SK-N-SH (cell line): ENCODE measurements at regions not wholly inside any gene's neighbourhood (a gene's known extent, or its start where the extent isn't known, plus 50 kb on each side); places are given as distances from the start of the nearest gene placed in this dataset.

Experiments used
- CTCF ChIA-PET: fragments of 300-600, 350-600 bp; formaldehyde crosslinking; extraction: SDS; loops from one replicate; lab custom pipeline; 2021; lab: Yijun Ruan, JAX
- POLR2A ChIA-PET: fragments of 350-600 bp; sonication (Branson Sonifier 250); formaldehyde crosslinking; extraction: SDS; loops from one replicate; lab custom pipeline; 2020; ENCODE audit warnings: antibody characterized with exemption, inconsistent platforms; lab: Yijun Ruan, JAX
- DNase-seq: peaks from one replicate; pipeline ENCODE4 v3.0.0; 2012
- H2AFZ ChIP-seq: fragments of 200-600 bp; sonication (generic); 2 replicates; pipeline ENCODE4 v1.8.1; 2016; ENCODE audit warnings: antibody characterized with exemption, mild to moderate bottlenecking, low read depth
- H3F3A ChIP-seq: fragments of 200-600 bp; sonication (generic); replicated peaks from 2 replicates; pipeline ENCODE3; 2016; ENCODE audit warnings: antibody characterized with exemption, mild to moderate bottlenecking; ENCODE audit not compliant: insufficient read depth
- H3K27ac ChIP-seq, 2 experiments: fragments of 200-500 bp in 1 of 2; fragments of 200-600 bp in 1 of 2; sonication (Bioruptor generic) in 1 of 2; sonication (generic), shearing (Covaris generic) in 1 of 2; 2 replicates each; pipeline versions ENCODE4 v1.5.1 to v1.6.1; 2014 to 2016; ENCODE audit warnings: low read depth in 2 of 2, inconsistent platforms in 1 of 2, low read length in 1 of 2, mild to moderate bottlenecking in 1 of 2, mixed read lengths in 1 of 2
- H3K27me3 ChIP-seq: fragments of 200-600 bp; sonication (generic), shearing (Covaris generic); 2 replicates; pipeline ENCODE4 v1.6.1; 2016; ENCODE audit warnings: mixed run types; ENCODE audit not compliant: insufficient read depth
- H3K36me3 ChIP-seq, 2 experiments: fragments of 200-500 bp in 1 of 2; fragments of 200-600 bp in 1 of 2; sonication (Bioruptor generic) in 1 of 2; sonication (generic) in 1 of 2; replicated peaks in 1 of 2; 2 replicates each; pipeline versions ENCODE3 to v1.5.1; 2014 to 2016; ENCODE audit warnings: low read length in 1 of 2, mild to moderate bottlenecking in 1 of 2; ENCODE audit not compliant: insufficient read depth in 2 of 2, control insufficient read depth in 1 of 2
- H3K4me1 ChIP-seq, 2 experiments: fragments of 200-500 bp in 1 of 2; fragments of 200-600 bp in 1 of 2; sonication (Bioruptor generic) in 1 of 2; sonication (generic), shearing (Covaris generic) in 1 of 2; 2 replicates each; pipeline versions ENCODE4 v1.5.1 to v1.6.1; 2014 to 2016; ENCODE audit warnings: low read depth in 1 of 2, low read length in 1 of 2, mixed run types in 1 of 2; ENCODE audit not compliant: insufficient read depth in 2 of 2, control insufficient read depth in 1 of 2
- H3K4me2 ChIP-seq: fragments of 200-600 bp; sonication (generic), shearing (Covaris generic); 2 replicates; pipeline ENCODE4 v1.6.1; 2017; ENCODE audit warnings: mixed run types
- H3K4me3 ChIP-seq, 2 experiments: fragments of 200-500 bp in 1 of 2; fragments of 200-600 bp in 1 of 2; sonication (Bioruptor generic) in 1 of 2; sonication (generic), shearing (Covaris generic) in 1 of 2; 2 replicates each; pipeline versions ENCODE4 v1.5.1 to v1.8.1; 2014 to 2016; ENCODE audit warnings: low read depth in 2 of 2, inconsistent platforms in 1 of 2, low read length in 1 of 2, mild to moderate bottlenecking in 1 of 2, mixed read lengths in 1 of 2, moderate library complexity in 1 of 2
- H3K79me2 ChIP-seq: fragments of 200-600 bp; sonication (generic); 2 replicates; pipeline ENCODE4 v1.8.1; 2017; ENCODE audit warnings: mild to moderate bottlenecking; ENCODE audit not compliant: insufficient read depth
- H3K9ac ChIP-seq: fragments of 200-600 bp; sonication (generic); 2 replicates; pipeline ENCODE4 v1.6.1; 2017; ENCODE audit warnings: mixed run types
- H3K9me2 ChIP-seq: fragments of 200-600 bp; sonication (generic); 2 replicates; pipeline ENCODE4 v1.6.1; 2017; ENCODE audit warnings: mixed run types
- H3K9me3 ChIP-seq: fragments of 200-600 bp; sonication (generic); 2 replicates; pipeline ENCODE4 v1.6.1; 2017; ENCODE audit warnings: mixed run types, mild to moderate bottlenecking, moderate library complexity
- H4K20me1 ChIP-seq: fragments of 200-600 bp; sonication (generic); 2 replicates; pipeline ENCODE4 v1.6.1; 2017; ENCODE audit warnings: mild to moderate bottlenecking, mixed run types; ENCODE audit not compliant: insufficient read depth
- CHD2 ChIP-seq: fragments of 150-350 bp; IDR thresholded peaks from 2 replicates; pipeline ENCODE4 v1.6.1; 2018; ENCODE audit warnings: low read length; ENCODE audit not compliant: partially characterized antibody
- ELF1 ChIP-seq: IDR thresholded peaks from 2 replicates; pipeline ENCODE4 v1.4.0; 2012
- EZH2phosphoT487 ChIP-seq: fragments of 200-600 bp; sonication (generic); IDR thresholded peaks from 2 replicates; pipeline ENCODE4 v1.6.1; 2017; ENCODE audit warnings: low read depth, mixed run types, mild to moderate bottlenecking, antibody characterized with exemption, moderate library complexity, borderline replicate concordance
- FOSL2 ChIP-seq: IDR thresholded peaks from 2 replicates; pipeline ENCODE4 v1.4.0; 2012; ENCODE audit warnings: low read depth, mild to moderate bottlenecking, moderate library complexity, borderline replicate concordance
- FOXM1 ChIP-seq: IDR thresholded peaks from 2 replicates; pipeline ENCODE4 v1.4.0; 2012; ENCODE audit warnings: low read depth, mild to moderate bottlenecking
- IRF3 ChIP-seq: fragments of 150-350 bp; IDR thresholded peaks from 2 replicates; pipeline ENCODE4 v1.6.1; 2016; ENCODE audit warnings: mild to moderate bottlenecking, low read depth, low read length
- JUND ChIP-seq: IDR thresholded peaks from 2 replicates; pipeline ENCODE4 v1.4.0; 2012
- NFIC ChIP-seq: IDR thresholded peaks from 2 replicates; pipeline ENCODE4 v1.4.0; 2012; ENCODE audit warnings: borderline replicate concordance
- RCOR1 ChIP-seq: fragments of 150-350 bp; IDR thresholded peaks from 2 replicates; pipeline ENCODE4 v1.6.1; 2017; ENCODE audit warnings: antibody characterized with exemption, low read length
- TCF12 ChIP-seq: IDR thresholded peaks from 2 replicates; pipeline ENCODE4 v1.4.0; 2012
- YY1 ChIP-seq: IDR thresholded peaks from 2 replicates; pipeline ENCODE4 v1.4.0; 2012; ENCODE audit warnings: low read depth, mild to moderate bottlenecking
- WGBS: methylation state at CpG from one replicate; pipeline ENCODE4 v1.1.6; 2017; ENCODE audit warnings: low lambda C conversion rate; 5-methylcytosine and 5-hydroxymethylcytosine counted together
- TF ChIP-seq, protein P1 (sequence below): fragments of 200-600 bp; sonication (generic); IDR thresholded peaks from 2 replicates; pipeline ENCODE4 v1.6.1; 2017; ENCODE audit warnings: antibody characterized with exemption, mild to moderate bottlenecking, moderate library complexity
- TF ChIP-seq, protein P2 (sequence below): IDR thresholded peaks from 2 replicates; pipeline ENCODE4 v1.6.1; 2012; ENCODE audit warnings: mild to moderate bottlenecking, low read depth, low read length, moderate library complexity
- TF ChIP-seq, protein P3 (sequence below): IDR thresholded peaks from 2 replicates; pipeline ENCODE4 v1.4.0; 2012; ENCODE audit warnings: low read depth
- TF ChIP-seq, protein P4 (sequence below): IDR thresholded peaks from 2 replicates; pipeline ENCODE4; 2012
- TF ChIP-seq, protein P5 (sequence below): fragments of 150-350 bp; IDR thresholded peaks from 2 replicates; pipeline ENCODE4 v1.6.1; 2017; ENCODE audit warnings: antibody characterized with exemption, low read length, low read depth, borderline replicate concordance

GRCh38 chr6:65787787-65788186 is 80.8 kb upstream of the EYS start:
- WGBS: 90% methylated on average over 23 of the region's 34 CpGs
- POLR2A ChIA-PET: no interaction called here
- H3K9ac ChIP-seq: no peak overlapping the region

DNA sequence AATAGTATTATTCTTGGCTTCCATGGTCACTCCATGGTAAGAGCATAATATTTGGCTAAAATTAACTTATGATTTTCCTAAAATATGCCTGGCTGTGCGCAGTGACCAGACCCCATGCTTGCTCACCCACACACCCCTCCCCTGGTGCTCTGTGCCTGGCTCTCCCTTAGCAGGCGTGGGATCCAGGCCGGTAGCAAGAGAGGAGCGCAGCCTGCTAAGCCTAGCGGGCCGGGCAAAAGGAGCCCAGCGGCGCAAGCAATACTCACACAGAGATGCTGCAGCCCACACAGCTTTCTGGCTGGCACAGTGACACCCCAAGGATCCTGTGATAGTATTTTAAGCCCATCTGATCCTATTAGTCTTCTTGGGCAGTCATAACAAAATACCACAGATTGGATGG is 79.8 kb upstream of the EYS start:
- Histone ChIP-seq H2AFZ (no peak overlapping the region), H3K9me3 (no peaks in the 10 kb centered on the region), H3K27ac (no peak overlapping the region), H3K4me1 (no peaks in the 10 kb centered on the region), H3K27me3 (no peaks in the 10 kb centered on the region), H3K36me3 (no peaks in the 10 kb centered on the region), H3K9ac (no peak overlapping the region), H3K79me2 (no peaks in the 10 kb centered on the region), H3K4me2 (no peak overlapping the region), H3F3A (no peaks in the 10 kb centered on the region), H3K9me2 (no peaks in the 10 kb centered on the region), H3K4me3 (no peak overlapping the region), H4K20me1 (no peaks in the 10 kb centered on the region)
- ChIA-PET POLR2A (no interaction called here), CTCF (no interaction called here)
- TF ChIP-seq ELF1: no peak
- TF ChIP-seq NFIC: no peak
- TF ChIP-seq, protein P1, sequence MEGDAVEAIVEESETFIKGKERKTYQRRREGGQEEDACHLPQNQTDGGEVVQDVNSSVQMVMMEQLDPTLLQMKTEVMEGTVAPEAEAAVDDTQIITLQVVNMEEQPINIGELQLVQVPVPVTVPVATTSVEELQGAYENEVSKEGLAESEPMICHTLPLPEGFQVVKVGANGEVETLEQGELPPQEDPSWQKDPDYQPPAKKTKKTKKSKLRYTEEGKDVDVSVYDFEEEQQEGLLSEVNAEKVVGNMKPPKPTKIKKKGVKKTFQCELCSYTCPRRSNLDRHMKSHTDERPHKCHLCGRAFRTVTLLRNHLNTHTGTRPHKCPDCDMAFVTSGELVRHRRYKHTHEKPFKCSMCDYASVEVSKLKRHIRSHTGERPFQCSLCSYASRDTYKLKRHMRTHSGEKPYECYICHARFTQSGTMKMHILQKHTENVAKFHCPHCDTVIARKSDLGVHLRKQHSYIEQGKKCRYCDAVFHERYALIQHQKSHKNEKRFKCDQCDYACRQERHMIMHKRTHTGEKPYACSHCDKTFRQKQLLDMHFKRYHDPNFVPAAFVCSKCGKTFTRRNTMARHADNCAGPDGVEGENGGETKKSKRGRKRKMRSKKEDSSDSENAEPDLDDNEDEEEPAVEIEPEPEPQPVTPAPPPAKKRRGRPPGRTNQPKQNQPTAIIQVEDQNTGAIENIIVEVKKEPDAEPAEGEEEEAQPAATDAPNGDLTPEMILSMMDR: no peak
- TF ChIP-seq JUND: no peak
- TF ChIP-seq FOSL2: no peak
- TF ChIP-seq, protein P2, sequence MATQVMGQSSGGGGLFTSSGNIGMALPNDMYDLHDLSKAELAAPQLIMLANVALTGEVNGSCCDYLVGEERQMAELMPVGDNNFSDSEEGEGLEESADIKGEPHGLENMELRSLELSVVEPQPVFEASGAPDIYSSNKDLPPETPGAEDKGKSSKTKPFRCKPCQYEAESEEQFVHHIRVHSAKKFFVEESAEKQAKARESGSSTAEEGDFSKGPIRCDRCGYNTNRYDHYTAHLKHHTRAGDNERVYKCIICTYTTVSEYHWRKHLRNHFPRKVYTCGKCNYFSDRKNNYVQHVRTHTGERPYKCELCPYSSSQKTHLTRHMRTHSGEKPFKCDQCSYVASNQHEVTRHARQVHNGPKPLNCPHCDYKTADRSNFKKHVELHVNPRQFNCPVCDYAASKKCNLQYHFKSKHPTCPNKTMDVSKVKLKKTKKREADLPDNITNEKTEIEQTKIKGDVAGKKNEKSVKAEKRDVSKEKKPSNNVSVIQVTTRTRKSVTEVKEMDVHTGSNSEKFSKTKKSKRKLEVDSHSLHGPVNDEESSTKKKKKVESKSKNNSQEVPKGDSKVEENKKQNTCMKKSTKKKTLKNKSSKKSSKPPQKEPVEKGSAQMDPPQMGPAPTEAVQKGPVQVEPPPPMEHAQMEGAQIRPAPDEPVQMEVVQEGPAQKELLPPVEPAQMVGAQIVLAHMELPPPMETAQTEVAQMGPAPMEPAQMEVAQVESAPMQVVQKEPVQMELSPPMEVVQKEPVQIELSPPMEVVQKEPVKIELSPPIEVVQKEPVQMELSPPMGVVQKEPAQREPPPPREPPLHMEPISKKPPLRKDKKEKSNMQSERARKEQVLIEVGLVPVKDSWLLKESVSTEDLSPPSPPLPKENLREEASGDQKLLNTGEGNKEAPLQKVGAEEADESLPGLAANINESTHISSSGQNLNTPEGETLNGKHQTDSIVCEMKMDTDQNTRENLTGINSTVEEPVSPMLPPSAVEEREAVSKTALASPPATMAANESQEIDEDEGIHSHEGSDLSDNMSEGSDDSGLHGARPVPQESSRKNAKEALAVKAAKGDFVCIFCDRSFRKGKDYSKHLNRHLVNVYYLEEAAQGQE: no peak
- no peak for TF ChIP-seq IRF3
- TF ChIP-seq TCF12: no peak
- TF ChIP-seq, protein P3, sequence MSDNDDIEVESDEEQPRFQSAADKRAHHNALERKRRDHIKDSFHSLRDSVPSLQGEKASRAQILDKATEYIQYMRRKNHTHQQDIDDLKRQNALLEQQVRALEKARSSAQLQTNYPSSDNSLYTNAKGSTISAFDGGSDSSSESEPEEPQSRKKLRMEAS: no peak
- no peak for TF ChIP-seq CHD2
- no peak for TF ChIP-seq EZH2phosphoT487
- TF ChIP-seq YY1: no peak
- TF ChIP-seq, protein P4, sequence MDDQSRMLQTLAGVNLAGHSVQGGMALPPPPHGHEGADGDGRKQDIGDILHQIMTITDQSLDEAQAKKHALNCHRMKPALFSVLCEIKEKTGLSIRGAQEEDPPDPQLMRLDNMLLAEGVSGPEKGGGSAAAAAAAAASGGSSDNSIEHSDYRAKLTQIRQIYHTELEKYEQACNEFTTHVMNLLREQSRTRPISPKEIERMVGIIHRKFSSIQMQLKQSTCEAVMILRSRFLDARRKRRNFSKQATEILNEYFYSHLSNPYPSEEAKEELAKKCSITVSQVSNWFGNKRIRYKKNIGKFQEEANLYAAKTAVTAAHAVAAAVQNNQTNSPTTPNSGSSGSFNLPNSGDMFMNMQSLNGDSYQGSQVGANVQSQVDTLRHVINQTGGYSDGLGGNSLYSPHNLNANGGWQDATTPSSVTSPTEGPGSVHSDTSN: no peak
- no peak for TF ChIP-seq FOXM1
- no peak for TF ChIP-seq RCOR1
- no peak for DNase-seq
- 73% methylated on average over 8 of the region's 8 CpGs for WGBS

More at GRCh38 chr6:65787787-65788186, 80.8 kb upstream of the EYS start:
- no peak overlapping the region for H3K4me3 ChIP-seq
- TF ChIP-seq, protein P5, sequence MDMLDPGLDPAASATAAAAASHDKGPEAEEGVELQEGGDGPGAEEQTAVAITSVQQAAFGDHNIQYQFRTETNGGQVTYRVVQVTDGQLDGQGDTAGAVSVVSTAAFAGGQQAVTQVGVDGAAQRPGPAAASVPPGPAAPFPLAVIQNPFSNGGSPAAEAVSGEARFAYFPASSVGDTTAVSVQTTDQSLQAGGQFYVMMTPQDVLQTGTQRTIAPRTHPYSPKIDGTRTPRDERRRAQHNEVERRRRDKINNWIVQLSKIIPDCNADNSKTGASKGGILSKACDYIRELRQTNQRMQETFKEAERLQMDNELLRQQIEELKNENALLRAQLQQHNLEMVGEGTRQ: no peak
- TF ChIP-seq TCF12: no peak
- H3K27me3 ChIP-seq: no peaks in the 10 kb centered on the region
- no peaks in the 10 kb centered on the region for H4K20me1 ChIP-seq
- CTCF ChIA-PET: no interaction called here
- no peak overlapping the region for H2AFZ ChIP-seq
- H3K4me1 ChIP-seq: no peaks in the 10 kb centered on the region
- DNase-seq: peak; percentile 7
- no peaks in the 10 kb centered on the region for H3K36me3 ChIP-seq
- no peaks in the 10 kb centered on the region for H3K9me3 ChIP-seq
- H3K4me2 ChIP-seq: no peak overlapping the region
- H3K27ac ChIP-seq: no peak overlapping the region
- H3K9me2 ChIP-seq: no peaks in the 10 kb centered on the region
- H3F3A ChIP-seq: no peaks in the 10 kb centered on the region
- H3K79me2 ChIP-seq: no peaks in the 10 kb centered on the region
